Astrocyte (in vitro differentiated cells and primary cell): ENCODE measurements at regions not wholly inside any gene's neighbourhood (a gene's known extent, or its start where the extent isn't known, plus 50 kb on each side); places are given as distances from the start of the nearest gene placed in this dataset.

Experiments
- DNase-seq: peaks from one replicate; pipeline ENCODE4 v3.0.0-alpha.2; 2010; ENCODE audit warnings: low read depth
- FAIRE-seq: peaks from 2 replicates; lab custom pipeline; 2011; peaks lifted over from hg19 to GRCh38; lab: Jason Lieb, UNC
- H2AFZ ChIP-seq: 2 replicates; pipeline ENCODE4 v1.6.0; 2012; ENCODE audit warnings: low read depth, low read length, inconsistent platforms
- H3K27ac ChIP-seq: 2 replicates; pipeline ENCODE4 v1.5.1; 2011; ENCODE audit warnings: low read depth, low read length, inconsistent platforms
- H3K27me3 ChIP-seq: 2 replicates; pipeline ENCODE4 v1.6.0; 2011; ENCODE audit warnings: low read length, inconsistent platforms; ENCODE audit not compliant: insufficient read depth
- H3K36me3 ChIP-seq: 2 replicates; pipeline ENCODE4 v1.5.1; 2011; ENCODE audit warnings: low read length, inconsistent platforms; ENCODE audit not compliant: insufficient read depth
- H3K4me1 ChIP-seq: 2 replicates; pipeline ENCODE4 v1.5.1; 2011; ENCODE audit warnings: low read length, inconsistent platforms; ENCODE audit not compliant: insufficient read depth
- H3K4me2 ChIP-seq: 2 replicates; pipeline ENCODE4 v1.6.0; 2012; ENCODE audit warnings: low read length, inconsistent platforms
- H3K4me3 ChIP-seq: 2 replicates; pipeline ENCODE4 v1.5.1; 2011; ENCODE audit warnings: low read depth, mild to moderate bottlenecking, low read length, inconsistent platforms; ENCODE audit not compliant: insufficient read depth
- H3K79me2 ChIP-seq: 2 replicates; pipeline ENCODE4 v1.6.0; 2012; ENCODE audit warnings: mild to moderate bottlenecking, low read length, inconsistent platforms; ENCODE audit not compliant: insufficient read depth
- H3K9ac ChIP-seq: 2 replicates; pipeline ENCODE4 v1.6.0; 2012; ENCODE audit warnings: mild to moderate bottlenecking, low read length, inconsistent platforms
- H3K9me3 ChIP-seq: 2 replicates; pipeline ENCODE4 v1.5.1; 2012; ENCODE audit warnings: low read depth, mild to moderate bottlenecking, low read length, inconsistent platforms; ENCODE audit not compliant: insufficient read depth
- H4K20me1 ChIP-seq: 2 replicates; pipeline ENCODE4 v1.6.0; 2012; ENCODE audit warnings: low read length, inconsistent platforms; ENCODE audit not compliant: insufficient read depth
- H3K27ac Mint-ChIP-seq: one replicate; pipeline ENCODE4 v1.8.0; 2021; ENCODE audit warnings: mild to moderate bottlenecking, mixed read lengths; ENCODE audit not compliant: unreplicated experiment
- H3K27me3 Mint-ChIP-seq: one replicate; pipeline ENCODE4 v1.8.0; 2021; ENCODE audit warnings: low read depth, mixed read lengths; ENCODE audit not compliant: unreplicated experiment
- H3K36me3 Mint-ChIP-seq: one replicate; pipeline ENCODE4 v1.8.0; 2021; ENCODE audit warnings: low read depth, mixed read lengths; ENCODE audit not compliant: unreplicated experiment
- H3K4me1 Mint-ChIP-seq: one replicate; pipeline ENCODE4 v1.8.0; 2021; ENCODE audit warnings: low read depth, mixed read lengths; ENCODE audit not compliant: unreplicated experiment
- H3K4me3 Mint-ChIP-seq: one replicate; pipeline ENCODE4 v1.8.0; 2021; ENCODE audit warnings: mild to moderate bottlenecking, moderate library complexity, mixed read lengths; ENCODE audit not compliant: unreplicated experiment
- H3K9me3 Mint-ChIP-seq: one replicate; pipeline ENCODE4 v1.8.0; 2021; ENCODE audit warnings: mild to moderate bottlenecking, mixed read lengths; ENCODE audit not compliant: unreplicated experiment
- CTCF ChIP-seq: IDR thresholded peaks from 2 replicates; pipeline ENCODE4 v1.5.1; 2011; ENCODE audit warnings: low read depth, mild to moderate bottlenecking, inconsistent platforms, low read length, moderate library complexity; ENCODE audit not compliant: insufficient read depth
- EZH2 ChIP-seq: IDR thresholded peaks from 2 replicates; pipeline ENCODE4 v1.6.1; 2012; ENCODE audit warnings: mild to moderate bottlenecking, low read length, inconsistent platforms; ENCODE audit not compliant: insufficient read depth

- Histone ChIP-seq H3K36me3 (no peaks in the 10 kb centered on the region), H3K4me3 (peak overlapping the region; percentile 34), H3K4me2 (peak overlapping the region; percentile 81), H3K4me1 (peaks cover 9% of the 10 kb centered on the region), H3K9me3 (no peaks in the 10 kb centered on the region), H3K27ac (peak overlapping the region; percentile 91), H2AFZ (peak overlapping the region; percentile 22), H3K27me3 (no peaks in the 10 kb centered on the region), H3K79me2 (no peaks in the 10 kb centered on the region), H3K9ac (peak overlapping the region; percentile 71), H4K20me1 (no peaks in the 10 kb centered on the region)
- Mint-ChIP-seq H3K27ac (peak overlapping the region; percentile 95), H3K4me3 (peak overlapping the region; percentile 25), H3K27me3 (no peaks in the 10 kb centered on the region), H3K9me3 (peaks cover 8% of the 10 kb centered on the region), H3K4me1 (peaks cover 43% of the 10 kb centered on the region), H3K36me3 (no peaks in the 10 kb centered on the region)
- DNase-seq: peak; percentile 99
- FAIRE-seq: peak; percentile 98
- no peak for TF ChIP-seq EZH2
- TF ChIP-seq CTCF: no peak
Observed at GRCh38 chr13:75135325-75135825, 346.6 kb downstream of the TBC1D4 start.

GRCh38 chr13:75132701-75133695, 349.0 kb downstream of the TBC1D4 start:
- Mint-ChIP-seq H3K4me1 (peaks cover 36% of the 10 kb centered on the region), H3K36me3 (no peaks in the 10 kb centered on the region), H3K9me3 (no peaks in the 10 kb centered on the region), H3K4me3 (no peak overlapping the region), H3K27me3 (no peaks in the 10 kb centered on the region), H3K27ac (peak overlapping the region; percentile 83)
- TF ChIP-seq CTCF (no peak), EZH2 (no peak)
- Histone ChIP-seq H3K79me2 (no peaks in the 10 kb centered on the region), H3K4me2 (no peak overlapping the region), H3K27ac (no peak overlapping the region), H2AFZ (no peak overlapping the region), H3K4me3 (no peak overlapping the region), H3K36me3 (no peaks in the 10 kb centered on the region), H3K9ac (no peak overlapping the region), H4K20me1 (no peaks in the 10 kb centered on the region), H3K27me3 (no peaks in the 10 kb centered on the region), H3K9me3 (no peaks in the 10 kb centered on the region), H3K4me1 (peaks cover 9% of the 10 kb centered on the region)
- FAIRE-seq: no peak
- DNase-seq: peak; percentile 26

- H3K79me2 ChIP-seq: no peaks in the 10 kb centered on the region
- no peak overlapping the region for H3K9ac ChIP-seq
- H3K27me3 ChIP-seq: no peaks in the 10 kb centered on the region
- H3K36me3 ChIP-seq: no peaks in the 10 kb centered on the region
- H2AFZ ChIP-seq: no peak overlapping the region
- H3K4me2 ChIP-seq: no peak overlapping the region
- TF ChIP-seq CTCF (no peak), EZH2 (no peak)
- H3K36me3 Mint-ChIP-seq: no peaks in the 10 kb centered on the region
- no peaks in the 10 kb centered on the region for H4K20me1 ChIP-seq
- no peak overlapping the region for H3K27ac ChIP-seq
- no peak overlapping the region for H3K4me3 Mint-ChIP-seq
- H3K4me1 ChIP-seq: no peaks in the 10 kb centered on the region
- no peak overlapping the region for H3K4me3 ChIP-seq
- H3K27ac Mint-ChIP-seq: no peak overlapping the region
- no peaks in the 10 kb centered on the region for H3K9me3 Mint-ChIP-seq
- FAIRE-seq (no peak), DNase-seq (peak; percentile 9)
- peaks cover 15% of the 10 kb centered on the region for H3K4me1 Mint-ChIP-seq
- H3K9me3 ChIP-seq: no peaks in the 10 kb centered on the region
- H3K27me3 Mint-ChIP-seq: no peaks in the 10 kb centered on the region
Observed at GRCh38 chr13:75129331-75129730, 352.6 kb downstream of the TBC1D4 start.
